T47D (cell line): ENCODE measurements at regions not wholly inside any gene's neighbourhood (a gene's known extent, or its start where the extent isn't known, plus 50 kb on each side); places are given as distances from the start of the nearest gene placed in this dataset.

ENCODE experiments used
- DNase-seq, 2 experiments: peaks; one replicate each; pipeline versions ENCODE4 v3.0.0 to v3.0.0-alpha.2; 2011 to 2012; ENCODE audit warnings: low read depth in 1 of 2, low spot score in 1 of 2
- JUND ChIP-seq: IDR thresholded peaks from 2 replicates; pipeline ENCODE4 v1.6.1; 2012; ENCODE audit warnings: low read depth
- in situ Hi-C: cut with HindIII; loops from 2 replicates; pipeline ENCODE4 v1.10.0; 2016; ENCODE audit warnings: low sequenced_read_pairs, low pct_unique_long_range_greater_than_20kb

DNA sequence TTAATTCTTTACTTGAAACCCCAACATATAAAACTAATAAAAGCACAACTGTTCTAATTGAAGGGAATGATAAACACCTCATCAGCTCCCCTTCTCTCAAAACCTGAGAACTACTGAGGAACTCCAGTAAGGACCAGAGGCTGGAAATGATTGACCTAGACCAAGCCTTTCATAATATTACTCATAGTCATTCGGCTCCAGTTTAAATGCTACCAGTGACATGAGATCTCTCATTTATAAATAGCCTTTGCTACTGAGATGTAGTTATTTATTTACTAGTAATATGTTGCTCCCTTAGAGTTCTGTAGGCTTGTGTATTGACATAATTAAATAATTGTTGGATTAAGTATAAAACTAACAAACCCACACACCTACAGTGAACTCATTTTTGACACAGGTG lies 209.8 kb upstream of the PRMT6 start:
- no peak for TF ChIP-seq JUND
- in situ Hi-C loops = no loop called here
- DNase-seq = no peak

DNA sequence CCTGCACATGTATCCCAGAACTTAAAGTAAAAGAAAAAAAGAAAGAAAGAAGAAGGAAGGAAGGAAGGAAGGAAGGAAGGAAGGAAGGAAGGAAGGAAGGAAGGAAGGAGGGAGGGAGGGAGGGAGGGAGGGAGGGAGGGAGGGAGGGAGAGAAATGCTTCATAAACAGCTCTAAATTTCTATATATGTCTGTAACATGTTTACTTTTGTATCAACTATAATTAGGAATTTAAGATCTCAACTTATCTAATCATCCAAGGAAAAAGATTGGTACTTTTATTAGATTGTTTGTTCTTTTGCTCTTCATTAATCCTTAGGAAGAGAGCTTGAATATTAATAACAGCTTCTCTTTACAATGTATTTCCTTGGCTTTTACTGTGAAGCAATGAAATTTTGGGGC lies 195.4 kb upstream of the PRMT6 start:
- no peak for TF ChIP-seq JUND
- in situ Hi-C loops = no loop called here

DNA sequence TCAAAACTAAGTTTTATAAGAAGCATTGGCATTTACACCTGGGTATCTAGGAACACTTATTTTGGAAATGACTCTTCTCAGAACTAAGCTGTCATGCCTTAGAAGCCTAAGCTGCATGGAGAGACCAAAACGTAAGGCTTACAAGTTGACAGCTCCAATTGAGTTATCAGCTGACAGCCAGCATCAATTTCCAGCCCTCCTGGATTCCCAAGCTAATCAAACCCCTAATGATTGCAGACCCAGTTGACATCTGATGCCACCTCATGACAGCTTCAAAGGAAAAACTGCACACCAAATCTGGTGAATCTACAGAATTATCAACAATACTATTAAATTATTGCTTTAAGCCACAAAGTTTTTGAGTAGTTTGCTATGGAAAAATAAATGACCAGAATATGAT lies 187.6 kb upstream of the PRMT6 start:
- TF ChIP-seq JUND = no peak
- DNase-seq = no peak
- in situ Hi-C loops = no loop called here

More for the DNA sequence above, 195.4 kb upstream of the PRMT6 start:
- DNase-seq = no peak

DNA sequence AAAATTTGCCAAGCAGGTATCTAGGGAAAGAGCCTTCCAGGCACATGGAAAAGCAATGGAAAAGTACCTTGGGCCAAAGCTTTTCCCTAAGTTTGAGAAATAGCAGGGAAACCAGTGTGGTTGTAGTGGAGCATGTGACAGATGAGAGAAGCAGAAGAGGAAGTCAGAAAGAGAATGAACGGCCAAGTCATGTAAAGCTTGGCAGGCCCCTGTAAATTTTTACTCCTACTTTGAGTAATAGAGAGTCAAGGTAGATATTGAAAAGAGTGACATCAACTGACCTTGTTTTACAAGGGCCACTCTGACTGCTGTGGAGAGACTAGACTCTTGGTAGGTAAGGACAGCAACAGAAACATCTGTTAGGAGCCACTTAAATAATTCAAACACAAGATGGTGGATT lies 180.9 kb upstream of the PRMT6 start:
- TF ChIP-seq JUND = no peak
- in situ Hi-C loops = no loop called here
- no peak for DNase-seq

DNA sequence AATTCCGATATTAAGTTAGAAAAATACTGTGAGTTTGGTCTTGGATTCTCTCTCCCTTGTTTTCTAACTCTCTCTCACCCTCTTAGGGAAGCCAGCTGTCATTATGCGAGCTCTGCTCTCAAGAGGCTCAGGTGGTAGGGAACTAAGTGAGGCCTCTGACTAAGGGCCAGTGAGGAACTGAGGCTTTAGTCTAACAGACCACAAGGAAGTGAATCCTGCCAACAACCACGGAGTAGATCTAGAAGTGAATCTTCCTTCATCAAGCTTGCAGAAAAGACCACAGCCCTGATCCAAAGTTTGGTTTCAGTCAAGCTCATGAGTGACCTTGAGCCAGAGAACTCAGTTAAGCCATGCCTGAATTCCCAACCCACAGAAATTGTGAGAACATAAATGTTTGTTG lies 180.1 kb upstream of the PRMT6 start:
- no peak for DNase-seq
- in situ Hi-C loops = no loop called here
- no peak for TF ChIP-seq JUND

DNA sequence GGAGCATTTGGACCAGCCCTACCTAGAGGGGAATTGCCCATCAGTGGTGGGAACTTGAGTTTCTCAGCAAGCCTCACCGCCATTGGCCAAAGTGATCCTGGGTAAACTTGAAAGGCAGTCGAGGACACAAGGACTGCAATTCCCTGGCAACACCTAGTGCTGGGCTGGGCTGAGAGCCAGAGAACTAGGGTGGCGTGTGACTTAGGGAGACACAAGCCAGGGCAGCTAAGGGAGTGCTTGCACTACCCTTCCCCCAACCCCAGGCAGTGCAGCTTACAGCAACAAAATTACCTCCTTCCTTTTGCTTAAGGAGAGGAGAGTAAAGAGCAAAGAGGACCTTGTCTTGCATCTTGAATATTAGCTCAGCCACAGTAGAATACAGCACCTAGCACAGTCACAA lies 176.9 kb upstream of the PRMT6 start:
- in situ Hi-C loops = no loop called here
- no peak for TF ChIP-seq JUND
- DNase-seq = peak in 1 of 2 experiments; percentile 68

DNA sequence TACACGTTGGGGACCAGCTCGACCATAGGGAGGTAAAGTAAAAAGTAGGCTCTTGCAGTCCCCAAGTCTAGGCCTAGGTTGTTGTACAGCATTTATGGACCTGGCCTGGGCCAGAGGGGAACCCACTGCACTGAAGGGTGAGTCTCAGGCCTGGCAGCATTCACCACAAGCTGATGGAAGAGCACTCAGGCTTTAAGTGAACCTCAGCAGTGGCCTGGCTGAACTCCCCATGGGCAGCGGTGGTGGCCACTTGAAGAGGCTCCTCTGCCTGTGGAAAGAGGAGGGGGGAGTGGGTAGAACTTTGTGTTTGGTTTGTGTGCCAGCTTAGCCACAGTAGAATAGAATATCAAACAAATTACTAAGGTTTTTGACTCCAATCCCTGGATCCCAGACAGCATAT lies 176.2 kb upstream of the PRMT6 start:
- no peak for DNase-seq
- in situ Hi-C loops = no loop called here
- TF ChIP-seq JUND = no peak

DNA sequence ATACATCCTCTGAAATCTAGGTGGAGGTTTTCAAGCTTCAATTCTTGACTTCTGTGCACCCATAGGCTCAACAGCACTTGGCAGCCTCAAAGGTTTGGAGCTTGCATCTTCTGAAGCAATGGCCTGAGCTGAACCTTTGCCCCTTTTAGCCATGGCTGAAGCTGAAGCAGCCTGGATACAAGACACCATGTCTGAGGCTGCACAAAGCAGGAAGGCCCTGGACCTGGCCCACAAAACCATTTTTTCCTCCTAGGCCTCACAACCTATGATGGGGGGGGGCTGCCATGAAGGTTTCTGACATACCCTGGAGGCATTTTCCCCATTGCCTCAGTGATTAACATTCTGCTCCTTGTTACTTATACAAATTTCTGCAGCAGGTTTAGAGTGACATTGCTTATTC lies 173.3 kb upstream of the PRMT6 start:
- in situ Hi-C loops = no loop called here
- no peak for TF ChIP-seq JUND
- no peak for DNase-seq

DNA sequence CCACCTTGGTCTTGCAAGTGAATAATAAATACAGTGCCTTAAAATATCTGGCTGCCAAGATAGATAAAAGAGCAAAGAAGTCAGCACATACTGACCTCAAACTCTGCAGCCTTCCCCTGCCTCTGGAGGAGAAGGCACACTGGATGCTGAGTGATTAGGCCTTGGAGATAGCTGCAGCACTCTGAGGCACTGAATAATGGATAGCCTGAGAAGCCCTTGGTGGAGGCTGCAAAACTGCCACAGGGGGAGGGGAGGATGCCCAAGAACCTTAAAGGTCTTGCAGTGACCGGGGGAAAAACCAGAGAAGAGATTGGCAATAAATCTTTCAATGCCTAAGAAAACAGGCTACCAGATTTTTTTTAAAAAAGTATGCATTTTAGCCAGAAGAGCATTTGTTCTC lies 167.4 kb upstream of the PRMT6 start:
- in situ Hi-C loops = no loop called here
- no peak for DNase-seq

DNA sequence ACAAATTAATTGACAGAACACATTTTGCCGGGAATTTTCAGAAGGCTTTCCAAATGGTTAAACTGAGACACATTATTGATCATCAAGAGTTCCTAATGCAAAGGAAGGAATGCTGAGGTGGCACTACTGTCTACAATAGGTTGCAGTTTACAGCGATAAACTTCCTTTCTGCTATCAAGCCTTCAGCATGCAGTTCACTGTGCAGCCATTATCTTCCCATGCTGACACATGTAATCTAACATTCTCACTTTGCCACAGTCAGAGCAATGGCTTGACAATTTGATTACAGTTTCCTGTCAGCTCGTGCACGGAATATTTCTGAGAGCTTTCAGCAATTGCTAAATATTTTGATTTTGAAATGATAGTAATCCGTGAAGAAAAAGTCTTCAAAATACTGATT lies 166.9 kb upstream of the PRMT6 start:
- in situ Hi-C loops = no loop called here
- TF ChIP-seq JUND = no peak
- DNase-seq = no peak

More for the DNA sequence above, 167.4 kb upstream of the PRMT6 start:
- no peak for TF ChIP-seq JUND

DNA sequence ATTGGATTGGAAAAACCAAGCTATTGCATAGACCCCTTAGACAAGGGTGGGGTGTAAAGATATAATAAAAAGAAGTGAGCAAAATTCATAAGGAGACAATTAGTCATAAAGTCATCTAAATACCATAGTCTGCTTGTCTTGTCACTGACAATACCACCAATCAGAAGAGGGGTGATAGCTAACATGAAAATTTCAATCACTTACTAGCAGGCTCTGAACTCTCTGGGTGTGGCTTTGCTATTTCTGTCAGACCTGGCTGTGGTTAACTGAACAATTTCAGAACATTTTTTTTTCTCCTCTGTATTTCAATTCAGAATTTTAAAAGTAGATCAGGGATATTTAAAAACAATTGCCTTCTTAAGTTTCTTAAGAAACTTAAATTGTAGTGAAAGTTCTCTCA lies 158.5 kb upstream of the PRMT6 start:
- in situ Hi-C loops = no loop called here
- DNase-seq = no peak
- TF ChIP-seq JUND = no peak

DNA sequence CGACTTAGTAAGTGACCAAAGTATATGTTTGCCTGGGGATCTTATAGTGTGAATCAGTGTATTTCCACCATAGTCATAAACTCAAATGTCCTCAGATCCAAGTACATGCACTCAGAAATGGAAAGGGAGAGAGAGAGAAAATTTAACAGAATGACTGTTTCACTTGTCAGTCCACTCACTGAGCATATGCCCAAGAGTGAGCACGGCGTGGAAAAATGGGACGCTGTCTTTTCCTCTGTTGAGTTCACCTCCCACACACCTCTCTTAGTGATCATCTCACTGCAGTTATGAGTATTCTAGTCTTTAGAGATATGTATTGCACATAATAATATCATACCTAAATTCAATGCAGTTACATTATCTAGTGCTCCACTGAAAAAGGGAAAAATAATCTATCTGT lies 156.8 kb upstream of the PRMT6 start:
- in situ Hi-C loops = no loop called here
- no peak for TF ChIP-seq JUND

DNA sequence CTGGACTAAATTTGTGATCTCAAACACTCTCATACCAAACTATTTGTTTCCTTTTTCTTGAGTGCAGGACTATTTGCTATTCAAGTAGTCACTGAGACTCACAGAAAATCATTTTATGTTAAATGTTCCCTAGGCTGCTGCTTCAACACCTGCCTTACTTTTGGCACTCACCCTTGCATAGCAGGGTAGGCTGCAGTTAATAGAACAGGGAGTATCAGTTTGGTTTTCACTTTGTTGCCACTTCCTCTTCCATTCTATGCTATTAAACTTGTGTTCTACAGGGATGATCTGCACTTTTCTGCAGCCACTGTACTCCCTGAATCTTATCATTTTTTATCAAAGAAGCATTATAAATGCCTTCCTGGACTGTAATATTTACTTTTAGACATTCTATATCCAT lies 148.7 kb upstream of the PRMT6 start:
- in situ Hi-C loops = no loop called here
- TF ChIP-seq JUND = no peak
- DNase-seq = no peak

More for the DNA sequence above, 156.8 kb upstream of the PRMT6 start:
- DNase-seq = no peak

DNA sequence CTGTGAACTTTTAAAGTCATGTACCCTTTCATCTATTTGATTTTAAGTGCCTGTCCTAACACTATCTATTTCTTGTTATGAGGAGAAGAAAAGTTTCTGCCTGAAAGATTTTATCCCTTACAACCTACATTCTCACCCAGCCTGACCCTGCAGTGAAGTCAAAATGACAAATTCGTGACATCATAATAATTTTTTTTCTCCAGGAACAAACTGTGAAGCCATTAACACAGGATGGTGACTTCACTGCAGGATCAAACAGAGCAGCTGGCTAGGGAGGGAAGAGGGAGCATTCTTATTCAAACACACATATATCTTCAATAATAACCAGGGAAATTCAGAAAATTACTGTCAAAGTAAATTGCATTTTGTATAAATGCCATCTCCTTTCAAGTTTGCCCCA lies 147.8 kb upstream of the PRMT6 start:
- TF ChIP-seq JUND = no peak
- no peak for DNase-seq
- in situ Hi-C loops = no loop called here
